HCT116 (cell line): ENCODE measurements at regions not wholly inside any gene's neighbourhood (a gene's known extent, or its start where the extent isn't known, plus 50 kb on each side); places are given as distances from the start of the nearest gene placed in this dataset.
A peak's percentile ranks its signal among the peaks of the same experiment; 100 is the strongest.

Experiments used
- ATAC-seq: fragments of 200-7000 bp; cut with Tn5 transposase; 2 replicates; pipeline ENCODE4 v1.9.1; 2020; ENCODE audit warnings: mild to moderate bottlenecking, moderate library complexity
- BruUV-seq: library from RNA; stranded (reverse); fragments of 400-500 nt; replicated peaks from 2 replicates; lab custom pipeline; 2021; lab: Mats Ljungman, UMichigan
- CTCF ChIA-PET: fragments of 300-600 bp; sonication (Branson Sonifier 250); formaldehyde crosslinking; loops from one replicate; lab custom pipeline; 2021; ENCODE audit warnings: antibody characterized with exemption; lab: Charles Lee
- POLR2A ChIA-PET: fragments of 300-600, 350-600 bp; sonication (Branson Sonifier 250); formaldehyde crosslinking; loops from one replicate; lab custom pipeline; 2021; ENCODE audit warnings: antibody characterized with exemption; lab: Charles Lee
- RAD21 ChIA-PET, 2 experiments: fragments of 300-600 bp; sonication (Branson Sonifier 250); formaldehyde crosslinking; loops; one replicate each; lab custom pipeline; 2023; ENCODE audit warnings: low total read pairs in 2 of 2; ENCODE audit not compliant: uncharacterized antibody in 2 of 2, unreplicated experiment in 2 of 2, low non-redundant PET in 1 of 2; lab: Charles Lee
- DNase-seq: peaks from one replicate; pipeline ENCODE4 v3.0.0-alpha.2; 2010; ENCODE audit warnings: low read depth, low spot score
- H2AFZ ChIP-seq: fragments of 200-600 bp; shearing (Covaris generic), sonication (generic); 2 replicates; pipeline ENCODE4 v1.6.1; 2017; ENCODE audit warnings: low read depth, mixed run types, mixed read lengths, antibody characterized with exemption, low read length; ENCODE audit not compliant: poor library complexity, severe bottlenecking
- H3K27ac ChIP-seq: 2 replicates; pipeline ENCODE4 v1.5.1; 2012; ENCODE audit warnings: low read depth, low read length
- H3K27me3 ChIP-seq: fragments of 200-600 bp; sonication (generic); 2 replicates; pipeline ENCODE4 v1.6.1; 2016; ENCODE audit warnings: mixed run types, low read length, mixed read lengths; ENCODE audit not compliant: insufficient read depth
- H3K36me3 ChIP-seq, 2 experiments: fragments of 200-500 bp in 1 of 2; fragments of 200-600 bp in 1 of 2; sonication (Bioruptor generic) in 1 of 2; sonication (generic) in 1 of 2; 2 replicates each; pipeline versions ENCODE4 v1.5.1 to v1.6.1; 2014 to 2016; ENCODE audit warnings: low read length in 2 of 2, inconsistent platforms in 1 of 2, mixed read lengths in 1 of 2, mixed run types in 1 of 2; ENCODE audit not compliant: insufficient read depth in 2 of 2, control insufficient read depth in 1 of 2
- H3K4me1 ChIP-seq, 2 experiments: fragments of 200-600 bp in 1 of 2; sonication (generic) in 1 of 2; 2 replicates each; pipeline versions ENCODE4 v1.5.1 to v1.6.1; 2012 to 2017; ENCODE audit warnings: low read length in 2 of 2, inconsistent platforms in 1 of 2, mild to moderate bottlenecking in 1 of 2, mixed read lengths in 1 of 2, mixed run types in 1 of 2, moderate library complexity in 1 of 2; ENCODE audit not compliant: insufficient read depth in 2 of 2, control insufficient read depth in 1 of 2
- H3K4me2 ChIP-seq: fragments of 200-600 bp; sonication (generic); 2 replicates; pipeline ENCODE4 v1.6.1; 2017; ENCODE audit warnings: mixed run types, low read length, mixed read lengths
- H3K4me3 ChIP-seq, 2 experiments: fragments of 200-600 bp in 1 of 2; sonication (generic) in 1 of 2; replicated peaks in 1 of 2; 2 replicates each; pipeline ENCODE4 v1.5.1; 2011 to 2016; ENCODE audit warnings: low read length in 2 of 2, control low read depth in 1 of 2, low read depth in 1 of 2, mild to moderate bottlenecking in 1 of 2, mixed read lengths in 1 of 2, mixed run types in 1 of 2
- H3K79me2 ChIP-seq: fragments of 200-600 bp; sonication (generic); 2 replicates; pipeline ENCODE4 v1.6.1; 2017; ENCODE audit warnings: mild to moderate bottlenecking, mixed run types, low read length, moderate library complexity, mixed read lengths; ENCODE audit not compliant: insufficient read depth
- H3K9ac ChIP-seq: fragments of 200-600 bp; sonication (generic); 2 replicates; pipeline ENCODE4 v1.6.1; 2016; ENCODE audit warnings: low read length, mixed read lengths
- H3K9me2 ChIP-seq: fragments of 200-600 bp; sonication (generic), shearing (Covaris generic); 2 replicates; pipeline ENCODE4 v1.6.1; 2017; ENCODE audit warnings: mixed run types, mild to moderate bottlenecking, moderate library complexity; ENCODE audit not compliant: insufficient read depth
- H3K9me3 ChIP-seq, 2 experiments: fragments of 200-500 bp in 1 of 2; fragments of 200-600 bp in 1 of 2; sonication (Bioruptor generic) in 1 of 2; sonication (generic) in 1 of 2; 2 replicates each; pipeline ENCODE4 v1.6.1; 2014 to 2017; ENCODE audit warnings: low read length in 2 of 2, mixed read lengths in 2 of 2, inconsistent platforms in 1 of 2, low read depth in 1 of 2, mild to moderate bottlenecking in 1 of 2, mixed run types in 1 of 2, moderate library complexity in 1 of 2; ENCODE audit not compliant: control insufficient read depth in 1 of 2, insufficient read depth in 1 of 2
- H4K20me1 ChIP-seq: fragments of 200-600 bp; sonication (generic), shearing (Covaris generic); 2 replicates; pipeline ENCODE4 v1.6.1; 2017; ENCODE audit warnings: mixed run types, mild to moderate bottlenecking, moderate library complexity; ENCODE audit not compliant: insufficient read depth
- ATF3 ChIP-seq: IDR thresholded peaks from 2 replicates; pipeline ENCODE4 v1.6.1; 2012
- CBX3 ChIP-seq: IDR thresholded peaks from 2 replicates; pipeline ENCODE4 v1.6.1; 2012; ENCODE audit warnings: low read depth
- CEBPB ChIP-seq: IDR thresholded peaks from 2 replicates; pipeline ENCODE4 v1.6.1; 2012; ENCODE audit warnings: low read depth
- EGR1 ChIP-seq: IDR thresholded peaks from 2 replicates; pipeline ENCODE4 v1.6.1; 2012; ENCODE audit warnings: low read depth
- EZH2 ChIP-seq: fragments of 200-600 bp; sonication (generic); IDR thresholded peaks from 2 replicates; pipeline ENCODE4 v1.6.1; 2017; ENCODE audit warnings: antibody characterized with exemption, mixed run types
- EZH2phosphoT487 ChIP-seq: fragments of 200-600 bp; IDR thresholded peaks from 2 replicates; pipeline ENCODE4 v1.6.1; 2018; ENCODE audit warnings: antibody characterized with exemption, borderline replicate concordance
- FOSL1 ChIP-seq: IDR thresholded peaks from 2 replicates; pipeline ENCODE4 v1.6.1; 2012; ENCODE audit warnings: low read depth
- MAX ChIP-seq: IDR thresholded peaks from 2 replicates; pipeline ENCODE4 v1.6.1; 2012
- POLR2A ChIP-seq: IDR thresholded peaks from 2 replicates; pipeline ENCODE4 v1.7.0; 2011; ENCODE audit warnings: borderline replicate concordance; ENCODE audit not compliant: insufficient read depth, insufficient read length; ENCODE audit errors: extremely low read depth
- POLR2AphosphoS5 ChIP-seq: IDR thresholded peaks from 2 replicates; pipeline ENCODE4 v1.6.1; 2011; ENCODE audit warnings: mild to moderate bottlenecking, low read depth, low read length, moderate library complexity
- RAD21 ChIP-seq: IDR thresholded peaks from 2 replicates; pipeline ENCODE4 v1.6.1; 2012; ENCODE audit warnings: low read depth, mild to moderate bottlenecking
- SIN3A ChIP-seq: IDR thresholded peaks from 2 replicates; pipeline ENCODE4 v1.6.1; 2012; ENCODE audit warnings: low read depth
- SP1 ChIP-seq: IDR thresholded peaks from 2 replicates; pipeline ENCODE4 v1.6.1; 2012; ENCODE audit warnings: low read depth
- SRF ChIP-seq: IDR thresholded peaks from 2 replicates; pipeline ENCODE4 v1.6.1; 2012; ENCODE audit warnings: low read depth
- YY1 ChIP-seq: IDR thresholded peaks from 2 replicates; pipeline ENCODE4 v1.6.1; 2011; ENCODE audit warnings: low read length, low read depth, moderate library complexity, mild to moderate bottlenecking; ENCODE audit not compliant: insufficient replicate concordance; ENCODE audit errors: extremely low read depth
- ZFX ChIP-seq: fragments of 450-650 bp; IDR thresholded peaks from 2 replicates; pipeline ENCODE4 v1.6.1; 2017
- intact Hi-C: fragments of 100-400 bp; cut with micrococcal nuclease; formaldehyde crosslinking; loops from 2 replicates; pipeline ENCODE4 v1.10.0; 2022

GRCh38 chr12:91926848-91927247 lies 218.8 kb downstream of the BTG1 start:
- DNase-seq (no peak), ATAC-seq (no peak)
- no peaks in the 10 kb centered on the region for H3K27me3 ChIP-seq
- no TSS peak for BruUV-seq
- ChIA-PET RAD21 (no interaction called here), CTCF (no interaction called here), POLR2A (interaction anchor here (0.6 kb wide), 1 partner anchor 219 kb away, joined by 4 read pairs; the partner anchor contains the start of gene BTG1)
- H3K27ac ChIP-seq: no peak overlapping the region
- no peaks in the 10 kb centered on the region for H3K36me3 ChIP-seq
- H3K79me2 ChIP-seq: no peaks in the 10 kb centered on the region
- H3K9me3 ChIP-seq: no peaks in the 10 kb centered on the region
- H3K4me2 ChIP-seq: no peak overlapping the region
- peak overlapping the region; percentile 60 for H2AFZ ChIP-seq
- no peaks in the 10 kb centered on the region for H4K20me1 ChIP-seq
- intact Hi-C loops: no loop called here
- H3K9ac ChIP-seq: no peak overlapping the region
- TF ChIP-seq YY1 (no peak), ZFX (no peak), SP1 (no peak), POLR2AphosphoS5 (no peak), ATF3 (no peak), RAD21 (no peak), CEBPB (no peak), EZH2phosphoT487 (no peak), FOSL1 (no peak), SRF (no peak), MAX (no peak), CBX3 (no peak), EGR1 (no peak), POLR2A (no peak), EZH2 (no peak), SIN3A (no peak)
- no peaks in the 10 kb centered on the region for H3K9me2 ChIP-seq
- peaks cover 0 to 7% of the 10 kb centered on the region in 2 experiments; a peak in 3 of 4 replicates for H3K4me1 ChIP-seq
- H3K4me3 ChIP-seq: no peak overlapping the region
